Umbilical cord (tissue), 1 donor: ENCODE measurements at regions not wholly inside any gene's neighbourhood (a gene's known extent, or its start where the extent isn't known, plus 50 kb on each side); places are given as distances from the start of the nearest gene placed in this dataset.
A peak's percentile ranks its signal among the peaks of the same experiment; 100 is the strongest.
"Not testable (repeated sequence)": the region's sequence is repeated elsewhere in the genome, so short reads cannot be mapped to it uniquely, and the experiment has no call there.

Experiments
- DNase-seq: peaks from one replicate; pipeline ENCODE4 v3.0.0-alpha.2; 2015; ENCODE audit warnings: low spot score

- no peak for DNase-seq
Measured at GRCh38 chr11:122022646-122023045, 93.4 kb downstream of the BLID start.

GRCh38 chr11:122020902-122021301 lies 95.1 kb downstream of the BLID start:
- no peak for DNase-seq

DNA sequence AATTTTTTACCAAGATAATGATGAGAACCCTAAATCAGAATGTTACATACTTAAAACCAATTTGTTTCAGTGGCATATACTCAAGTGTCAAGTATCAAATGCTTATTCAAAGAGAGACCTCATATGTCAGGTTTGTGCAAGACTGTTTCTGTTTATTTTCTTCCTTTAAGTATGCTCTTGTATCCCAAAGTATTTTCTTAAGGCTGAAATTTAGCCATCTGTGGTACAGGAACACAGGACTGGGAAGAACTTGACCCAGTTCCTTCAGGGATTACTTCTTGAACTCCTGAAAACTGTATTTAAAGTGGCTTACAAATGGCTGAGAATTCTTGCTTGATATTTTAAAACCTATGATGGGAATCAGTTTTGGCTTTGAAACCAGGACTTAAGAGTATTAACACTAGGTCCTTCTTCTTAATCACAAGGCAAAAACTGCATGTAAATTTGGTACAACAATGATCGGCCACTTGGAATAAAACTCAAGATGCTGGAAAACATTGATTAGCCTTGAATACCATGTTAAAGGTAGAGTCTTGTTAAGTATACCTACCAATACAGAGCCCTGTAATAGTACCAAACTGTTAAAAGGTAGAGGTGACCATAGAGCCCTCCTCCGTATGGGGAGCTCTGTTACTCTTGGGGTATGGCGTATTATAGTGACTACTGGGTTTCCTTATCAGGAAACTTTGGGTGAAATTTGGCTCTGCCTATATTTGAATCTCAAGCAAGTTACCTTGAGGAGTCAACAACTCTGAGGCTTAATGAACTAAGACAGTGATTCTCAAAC lies 95.9 kb downstream of the BLID start:
- DNase-seq: peak; percentile 45

- no peak for DNase-seq
Measured at GRCh38 chr11:122007601-122008071, 108.4 kb downstream of the BLID start.

- no peak for DNase-seq
Measured at GRCh38 chr11:122004446-122004845, 111.6 kb downstream of the BLID start.

DNA sequence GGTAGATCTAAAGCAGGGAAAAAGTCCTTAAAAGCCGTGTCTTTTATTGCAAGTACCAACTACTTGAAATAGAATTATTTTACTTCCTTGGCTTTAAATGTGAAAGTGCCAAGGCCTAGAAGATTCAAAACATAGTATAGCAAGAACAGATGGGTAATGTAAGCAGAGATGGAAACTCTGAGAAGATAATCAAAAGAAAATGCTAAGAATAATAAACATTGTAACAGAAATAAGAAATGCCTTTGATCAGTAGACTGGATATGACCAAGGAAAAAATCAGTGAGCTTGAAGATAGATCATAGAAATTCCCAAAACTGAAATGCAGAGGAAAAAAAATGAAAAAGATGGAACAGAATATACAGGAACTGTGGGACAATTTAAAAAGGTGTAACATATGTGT lies 113.1 kb downstream of the BLID start:
- DNase-seq: no peak

GRCh38 chr11:122002047-122002446 lies 114.0 kb downstream of the BLID start:
- DNase-seq: no peak

DNA sequence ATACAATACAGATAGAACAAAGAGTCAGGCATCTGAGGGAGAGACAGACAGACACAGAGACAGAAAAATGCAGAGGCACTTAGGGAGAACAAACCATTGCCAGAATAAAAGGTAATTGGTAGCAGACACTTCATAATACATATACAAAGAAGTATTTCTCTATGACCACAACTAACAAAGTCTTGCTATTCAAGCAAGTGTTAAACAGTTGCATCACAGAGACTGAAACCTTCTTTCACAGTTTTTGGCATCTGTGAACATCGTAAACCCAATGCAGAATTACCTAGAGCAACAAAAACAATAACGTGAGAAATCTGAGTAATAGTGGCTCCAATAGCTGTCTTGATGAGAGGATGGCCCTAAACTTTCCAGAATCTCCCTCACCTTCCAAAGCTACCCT lies 116.4 kb downstream of the BLID start:
- no peak for DNase-seq

GRCh38 chr11:121996574-121996973 lies 119.4 kb downstream of the BLID start:
- DNase-seq: no peak

- no peak for DNase-seq
Measured at GRCh38 chr11:121983901-121984300, 132.1 kb downstream of the BLID start.

DNA sequence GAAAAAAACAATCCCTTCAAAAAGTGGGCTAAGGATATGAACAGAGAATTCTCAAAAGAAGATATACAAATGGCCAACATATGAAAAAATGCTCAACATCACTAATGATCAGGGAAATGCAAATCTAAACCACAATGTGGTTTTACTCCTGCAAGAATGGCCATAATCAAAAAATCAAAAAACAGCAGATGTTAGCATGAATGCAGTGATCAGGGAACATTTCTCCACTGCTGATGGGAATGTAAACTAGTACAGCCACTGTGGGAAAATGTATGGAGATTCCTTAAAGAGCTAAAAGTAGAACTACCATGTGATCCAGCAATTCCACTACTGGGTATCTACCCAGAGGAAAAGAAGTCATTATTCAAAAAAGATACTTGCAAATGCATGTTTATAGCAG lies 138.1 kb downstream of the BLID start:
- not testable (repeated sequence) for DNase-seq

- no peak for DNase-seq
Measured at GRCh38 chr11:121968638-121969037, 147.4 kb downstream of the BLID start.

DNA sequence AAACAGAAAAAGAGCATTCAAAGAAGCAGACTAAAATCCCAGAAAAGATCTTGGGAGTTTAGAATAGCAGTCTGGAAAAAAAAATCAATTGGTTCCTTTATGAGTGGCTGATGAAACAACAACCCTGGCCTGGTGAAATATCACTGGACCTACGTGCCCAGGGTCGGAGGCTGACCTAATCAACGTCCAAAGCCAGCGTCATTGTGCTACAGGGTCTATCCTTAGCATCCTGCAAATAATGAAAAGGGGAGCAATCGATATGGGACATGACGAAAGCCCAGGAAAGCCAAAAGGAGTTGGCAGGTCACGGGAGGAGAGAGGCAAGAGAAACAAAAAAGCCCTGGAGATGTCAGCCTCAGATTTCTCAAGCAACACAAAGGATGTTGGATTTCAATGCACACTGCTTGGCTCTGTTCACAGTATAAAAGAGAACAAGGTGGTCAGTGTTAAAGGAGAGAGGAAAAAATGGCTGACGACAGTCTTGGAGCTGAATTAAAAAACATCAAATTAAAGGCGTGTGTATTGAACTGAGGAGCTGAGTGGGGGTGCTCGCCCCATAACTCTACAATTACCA lies 148.8 kb downstream of the BLID start:
- no peak for DNase-seq

GRCh38 chr11:121965330-121965729 lies 150.7 kb downstream of the BLID start:
- no peak for DNase-seq

DNA sequence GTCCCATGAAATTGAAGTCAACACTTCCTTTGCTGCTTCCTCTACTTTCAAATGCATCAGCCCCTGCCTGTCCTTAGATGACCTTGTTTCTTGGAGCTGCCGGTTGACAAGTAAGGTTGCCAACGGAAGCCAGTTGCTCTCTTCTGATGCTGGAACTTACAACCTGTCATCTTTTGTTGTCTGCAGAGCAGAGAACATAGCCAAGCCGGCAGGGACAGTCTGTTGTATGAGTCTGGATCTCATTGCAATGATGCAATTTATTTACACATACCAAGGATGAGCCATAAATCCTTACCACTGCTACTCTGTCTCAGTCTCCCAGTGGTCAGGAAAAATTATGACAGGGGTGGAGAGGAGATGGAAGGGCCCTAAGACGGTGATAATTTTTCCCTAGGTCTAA lies 151.4 kb downstream of the BLID start:
- DNase-seq: no peak

DNA sequence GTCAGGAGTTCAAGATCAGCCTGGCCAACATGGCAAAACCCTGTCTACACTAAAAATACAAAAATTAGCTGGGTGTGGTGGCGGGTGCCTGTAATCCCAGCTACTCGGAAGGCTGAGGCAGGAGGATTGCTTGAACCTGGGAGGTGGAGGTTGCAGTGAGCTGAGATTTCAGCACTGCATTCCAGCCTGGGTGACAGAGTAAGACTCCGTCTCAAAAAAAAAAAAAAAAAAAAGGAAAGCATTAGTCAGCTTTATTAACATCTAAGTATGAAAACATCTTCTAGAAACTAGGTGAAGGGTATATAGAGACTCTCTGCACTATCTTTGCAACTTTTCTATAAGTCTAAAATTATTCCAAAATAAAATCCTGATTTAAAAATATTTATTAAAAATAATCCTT lies 152.2 kb downstream of the BLID start:
- DNase-seq: not testable (repeated sequence)

DNA sequence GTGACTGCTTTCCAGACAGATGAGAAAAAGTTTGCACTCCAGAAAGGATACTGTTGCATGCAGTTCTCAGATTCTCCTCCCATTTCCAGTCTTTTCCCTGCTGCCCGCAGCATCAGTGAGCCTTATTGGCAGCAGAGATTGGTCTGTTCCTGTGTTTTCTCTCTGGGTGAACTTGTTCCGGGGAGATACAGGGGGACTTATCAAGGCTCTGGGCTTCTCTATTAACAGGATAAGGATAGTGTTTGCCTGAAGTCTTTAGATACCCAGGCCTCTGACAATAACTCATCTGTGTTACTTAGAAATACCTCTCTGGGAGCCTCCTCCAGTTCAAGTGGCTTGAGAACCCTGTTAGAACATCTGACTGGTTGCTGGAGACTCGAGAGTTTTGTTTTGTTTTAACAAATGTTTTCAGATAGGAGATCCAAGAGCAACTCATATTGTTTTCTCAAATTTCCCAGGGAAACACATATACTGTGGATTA lies 154.7 kb downstream of the BLID start:
- DNase-seq: peak; percentile 82

- DNase-seq: peak; percentile 74
Measured at GRCh38 chr11:121958971-121959325, 157.1 kb downstream of the BLID start.

GRCh38 chr11:121958323-121958970 lies 157.6 kb downstream of the BLID start:
- no peak for DNase-seq

GRCh38 chr11:121953122-121953521 lies 162.9 kb downstream of the BLID start:
- DNase-seq: no peak

- no peak for DNase-seq
Measured at GRCh38 chr11:121950160-121950559, 165.9 kb downstream of the BLID start.

- no peak for DNase-seq
Measured at GRCh38 chr11:121946514-121946913, 169.5 kb downstream of the BLID start.
